Right renal cortex interstitium (tissue), 3 donors: ENCODE measurements at regions not wholly inside any gene's neighbourhood (a gene's known extent, or its start where the extent isn't known, plus 50 kb on each side); places are given as distances from the start of the nearest gene placed in this dataset.
"Not testable (repeated sequence)": the region's sequence is repeated elsewhere in the genome, so short reads cannot be mapped to it uniquely, and the experiment has no call there.

ENCODE experiments used
- DNase-seq, 3 donors: peaks; one replicate each; pipeline ENCODE4 v3.0.0-alpha.2; 2013; ENCODE audit warnings: low read depth in 3 of 3, low spot score in 2 of 3

- no peak for DNase-seq
Measured at GRCh38 chr11:88061111-88061510, 114.1 kb downstream of the RAB38 start.

DNA sequence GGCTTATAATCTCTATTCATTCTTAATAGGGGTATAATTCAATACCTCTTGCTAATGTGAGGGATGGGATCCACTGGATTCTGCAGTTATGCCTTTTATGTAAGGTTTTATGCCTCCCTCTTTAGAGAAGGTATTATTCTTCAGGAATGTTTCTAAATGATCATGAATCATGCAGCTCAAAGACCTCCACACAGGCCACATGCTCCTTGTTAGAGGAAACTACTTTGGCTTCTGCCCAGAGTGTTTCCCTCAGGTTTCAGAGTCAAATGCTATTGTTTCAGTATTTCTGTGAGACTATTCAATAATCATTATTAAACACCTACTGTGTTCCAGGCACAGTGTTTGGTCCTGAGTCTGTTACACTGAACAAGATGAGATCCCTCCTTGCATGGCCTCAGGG lies 115.9 kb downstream of the RAB38 start:
- DNase-seq = no peak

- DNase-seq = no peak
Measured at GRCh38 chr11:88051396-88051795, 123.8 kb downstream of the RAB38 start.

DNA sequence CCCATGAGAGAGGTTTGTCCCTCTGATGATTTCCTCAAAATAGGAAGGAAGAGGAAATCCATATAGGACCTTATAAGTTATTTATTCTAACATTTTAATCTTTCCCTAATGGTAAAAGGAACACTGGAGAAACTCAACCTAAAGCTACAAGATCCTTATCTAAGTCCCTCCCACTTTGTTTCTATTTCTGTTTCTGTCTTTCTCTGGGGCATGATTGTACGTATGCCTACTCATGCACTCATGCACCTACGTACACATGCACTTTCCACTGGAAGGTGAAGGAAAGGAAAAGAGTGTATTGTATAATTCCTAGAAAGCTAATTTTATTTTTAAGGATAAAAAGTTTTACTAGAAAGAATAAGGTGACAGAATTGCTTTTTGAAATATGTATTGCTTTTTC lies 125.0 kb downstream of the RAB38 start:
- no peak for DNase-seq

- not testable (repeated sequence) for DNase-seq
Measured at GRCh38 chr11:88045288-88045687, 130.0 kb downstream of the RAB38 start.

DNA sequence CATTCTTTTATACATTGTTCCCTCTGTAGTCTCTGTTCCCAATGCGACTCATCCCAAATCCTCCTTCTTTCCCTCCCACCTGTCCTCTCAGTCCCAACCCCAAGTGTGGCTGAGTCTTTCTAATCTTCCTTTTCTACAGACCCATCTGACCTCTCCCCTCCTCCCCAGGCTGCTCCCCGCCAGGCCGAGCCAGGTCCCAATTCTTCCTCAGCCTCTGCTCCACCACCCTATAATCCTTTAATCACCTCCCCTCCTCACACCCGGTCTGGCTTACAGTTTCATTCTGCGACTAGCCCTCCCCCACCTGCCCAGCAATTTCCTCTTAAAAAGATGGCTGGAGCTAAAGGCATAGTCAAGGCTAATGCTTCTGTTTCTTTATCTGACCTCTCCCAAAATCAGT lies 130.6 kb downstream of the RAB38 start:
- not testable (repeated sequence) for DNase-seq

DNA sequence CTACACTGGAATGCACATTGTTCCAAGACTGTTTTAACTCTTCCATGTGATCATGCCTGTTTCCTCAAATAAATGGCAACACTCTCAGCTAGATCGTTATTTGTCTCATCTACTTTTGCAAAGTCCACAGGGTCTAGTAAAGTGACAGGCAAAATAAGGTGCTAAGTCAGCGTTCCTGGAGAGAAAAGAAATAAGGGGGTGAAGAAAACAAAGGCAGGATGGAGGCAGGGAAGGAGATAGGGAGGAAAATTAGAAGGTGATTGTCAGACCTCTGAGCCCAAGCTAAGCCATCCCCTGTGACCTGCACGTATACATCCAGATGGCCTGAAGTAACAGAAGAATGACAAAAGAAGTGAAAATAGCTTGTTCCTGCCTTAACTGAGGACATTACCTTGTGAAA lies 132.1 kb downstream of the RAB38 start:
- no peak for DNase-seq

DNA sequence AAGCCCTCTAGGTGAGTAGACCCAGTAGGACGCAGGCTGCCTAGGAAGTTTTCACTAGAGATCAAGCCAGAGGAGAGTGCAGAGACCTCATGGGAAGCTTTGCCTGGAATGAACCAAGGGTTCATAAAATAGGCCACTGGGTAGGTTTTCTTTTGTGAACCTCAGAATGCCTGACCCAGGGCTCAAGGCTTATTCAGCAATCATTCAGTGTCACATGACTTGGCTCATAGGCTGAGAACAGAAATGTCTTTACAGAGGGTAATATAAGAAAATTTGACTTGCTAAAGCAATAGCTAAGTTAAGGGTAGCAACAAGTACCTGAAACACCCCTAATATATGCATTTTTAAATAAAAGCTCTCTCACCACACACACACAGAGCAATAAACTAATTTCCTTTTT lies 132.6 kb downstream of the RAB38 start:
- no peak for DNase-seq

DNA sequence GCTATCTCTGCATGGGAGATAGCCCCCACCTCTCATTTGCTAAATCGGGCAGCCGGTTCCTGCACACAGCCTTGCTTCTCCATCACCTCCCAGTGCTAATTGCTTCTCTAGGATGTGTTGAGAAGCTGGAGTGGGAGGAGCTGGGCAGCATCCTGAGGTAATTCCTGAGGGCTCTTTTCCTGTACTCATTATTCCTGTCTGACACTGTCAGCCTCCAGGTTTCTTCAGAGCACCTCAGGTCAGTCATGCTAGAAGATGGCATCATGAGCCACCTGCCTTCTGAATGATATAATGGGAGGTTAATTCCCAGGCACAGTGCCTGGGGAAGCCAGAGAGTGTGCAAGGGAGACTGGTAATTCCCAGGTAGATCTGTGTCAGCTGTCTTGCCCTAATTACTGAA lies 133.0 kb downstream of the RAB38 start:
- DNase-seq = no peak

GRCh38 chr11:88041679-88042078 lies 133.6 kb downstream of the RAB38 start:
- no peak for DNase-seq

- DNase-seq = no peak
Measured at GRCh38 chr11:88040148-88040496, 135.1 kb downstream of the RAB38 start.

DNA sequence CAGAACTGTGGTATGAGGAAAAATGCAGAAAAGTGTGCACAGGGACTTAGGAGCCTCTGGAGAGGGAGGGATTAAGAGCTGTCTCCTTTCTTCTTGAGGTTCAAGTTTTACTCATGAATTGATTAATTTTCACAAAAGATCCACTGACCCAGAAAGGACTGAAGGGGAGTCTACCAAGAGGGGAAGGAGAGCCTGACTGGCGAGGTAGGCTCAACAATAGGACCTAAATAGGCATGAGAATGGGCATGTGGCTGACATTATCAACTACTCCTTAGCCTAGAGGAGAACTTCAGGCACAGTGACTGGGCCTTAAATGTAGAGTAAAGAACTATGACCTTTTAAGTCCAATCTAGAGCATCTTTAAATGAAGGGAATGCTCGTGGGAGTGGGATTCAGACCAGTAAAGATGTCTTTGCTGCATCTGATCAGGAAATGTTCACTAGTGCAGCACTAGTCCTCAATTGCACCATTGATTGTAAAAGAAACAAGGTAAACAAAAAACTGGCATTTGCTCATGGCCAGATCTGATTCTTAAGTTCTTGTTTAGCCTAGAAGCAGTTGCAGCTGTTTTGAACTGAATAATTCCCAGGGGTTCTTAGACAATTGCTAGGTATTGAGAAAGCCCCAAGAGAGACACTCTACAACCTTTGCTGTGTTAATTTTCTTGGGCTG lies 135.6 kb downstream of the RAB38 start:
- DNase-seq = no peak

DNA sequence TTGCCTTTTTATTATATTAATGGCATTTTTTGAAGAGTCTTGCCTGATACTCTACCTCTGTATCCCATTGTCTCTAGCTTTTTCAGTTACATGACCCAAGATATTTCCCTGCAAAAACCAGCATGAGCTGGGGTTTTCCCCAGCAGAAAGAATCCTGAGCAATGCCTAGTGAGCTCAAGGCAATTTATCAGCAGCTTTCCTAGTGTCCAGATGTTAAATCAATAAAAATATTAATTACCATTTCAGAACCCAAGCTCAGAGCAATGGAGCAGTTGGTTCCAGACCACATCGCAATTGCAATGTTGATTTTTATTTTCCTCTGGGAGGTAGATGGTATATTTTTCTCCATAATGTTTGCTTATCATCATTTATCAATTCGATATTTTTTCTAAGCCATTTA lies 137.2 kb downstream of the RAB38 start:
- no peak for DNase-seq

GRCh38 chr11:88036701-88037100 lies 138.5 kb downstream of the RAB38 start:
- no peak for DNase-seq

GRCh38 chr11:88035271-88035670 lies 140.0 kb downstream of the RAB38 start:
- DNase-seq = no peak

- DNase-seq = no peak
Measured at GRCh38 chr11:88017666-88018065, 157.6 kb downstream of the RAB38 start.

DNA sequence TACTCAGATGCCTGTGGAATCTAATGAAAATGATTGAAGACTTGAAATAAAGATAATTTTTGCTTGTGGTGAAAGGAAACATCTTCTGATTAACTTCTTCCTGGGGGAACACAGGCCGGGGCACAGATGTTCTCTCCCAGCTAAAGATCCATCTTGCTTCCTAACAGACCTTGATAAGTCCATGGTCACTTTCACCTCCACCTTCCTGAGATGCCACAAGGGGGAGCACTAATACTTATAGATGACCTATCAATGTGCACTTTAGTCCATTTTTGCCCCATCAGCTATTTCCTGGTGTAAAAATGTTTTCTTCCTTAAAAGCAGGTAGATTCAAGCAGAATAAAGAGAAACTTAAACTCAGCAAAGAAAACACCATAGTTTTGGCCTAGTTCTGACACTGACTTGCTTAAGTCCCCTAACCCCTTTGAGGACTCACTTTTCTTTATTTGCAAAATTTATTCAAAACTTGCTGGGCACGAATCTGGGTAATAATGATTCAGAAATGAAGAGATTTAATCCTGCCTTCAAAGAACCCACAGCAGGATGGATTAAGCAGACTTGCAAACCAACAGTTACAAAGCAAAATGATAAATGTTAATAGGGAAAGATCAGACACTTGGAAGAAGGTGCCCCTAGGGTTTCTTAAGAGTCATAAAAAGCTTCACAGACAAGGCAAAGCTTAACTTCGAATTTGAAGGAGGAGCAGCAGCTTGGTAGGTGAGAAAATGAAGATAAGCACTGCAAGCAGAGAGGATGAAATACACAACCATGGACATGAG lies 158.7 kb downstream of the RAB38 start:
- peak; percentile 54 to 60 (median 57) for DNase-seq

- no peak for DNase-seq
Measured at GRCh38 chr11:88015170-88015569, 160.1 kb downstream of the RAB38 start.

DNA sequence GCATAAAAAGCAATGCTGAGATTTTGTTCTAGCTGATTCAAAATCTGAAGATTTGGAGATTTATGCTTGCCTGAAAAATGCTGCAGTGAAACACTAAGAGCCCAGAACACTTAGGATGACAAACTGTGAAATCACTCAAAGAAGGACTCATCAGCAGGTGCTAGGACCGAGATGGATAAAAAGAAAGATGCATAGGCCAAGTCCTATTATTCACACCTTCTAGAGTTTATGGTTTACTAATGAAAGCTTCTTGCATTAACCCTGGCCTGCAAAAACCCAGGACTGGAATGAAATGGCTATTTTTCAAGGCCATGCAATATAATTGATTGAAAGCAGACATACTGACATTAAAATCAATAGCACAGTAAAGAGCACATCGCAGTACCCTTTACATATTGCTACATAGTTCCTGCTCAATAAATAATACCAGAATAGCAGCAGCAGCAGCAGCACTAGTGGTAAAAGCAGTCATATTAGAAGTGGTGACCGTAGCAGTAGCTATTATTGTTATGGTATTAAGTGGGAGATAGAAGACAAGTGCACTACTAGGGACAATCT lies 161.7 kb downstream of the RAB38 start:
- no peak for DNase-seq

- DNase-seq = no peak
Measured at GRCh38 chr11:88012456-88012855, 162.8 kb downstream of the RAB38 start.

GRCh38 chr11:87976009-87976408 lies 199.2 kb downstream of the RAB38 start:
- DNase-seq = no peak

GRCh38 chr11:87974797-87975196 lies 200.4 kb downstream of the RAB38 start:
- DNase-seq = no peak
